ENCODE measurements at regions not wholly inside any gene's neighbourhood (a gene's known extent, or its start where the extent isn't known, plus 50 kb on each side); places are given as distances from the start of the nearest gene placed in this dataset.

DNA sequence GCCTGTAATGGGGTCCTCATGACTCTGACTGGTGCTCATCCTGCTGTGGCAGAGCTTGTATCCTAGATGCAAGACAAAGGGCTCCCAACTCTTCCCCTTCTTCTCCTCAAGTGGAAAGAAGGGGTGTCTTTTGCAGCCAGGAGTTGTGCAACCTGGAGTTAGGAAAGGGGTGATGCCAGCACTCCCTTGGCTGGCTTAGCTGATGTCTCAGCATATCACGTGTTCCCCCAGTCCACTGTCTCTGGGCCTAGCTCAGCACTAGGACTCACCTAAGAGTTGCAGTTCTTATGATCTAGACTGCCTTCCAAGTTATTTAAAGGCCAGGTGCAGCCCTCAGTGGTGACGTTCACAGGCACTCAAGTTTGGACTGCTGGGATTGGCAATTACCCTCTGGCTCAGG lies 146.2 kb upstream of the GORAB start:
- TF ChIP-seq, protein P1, sequence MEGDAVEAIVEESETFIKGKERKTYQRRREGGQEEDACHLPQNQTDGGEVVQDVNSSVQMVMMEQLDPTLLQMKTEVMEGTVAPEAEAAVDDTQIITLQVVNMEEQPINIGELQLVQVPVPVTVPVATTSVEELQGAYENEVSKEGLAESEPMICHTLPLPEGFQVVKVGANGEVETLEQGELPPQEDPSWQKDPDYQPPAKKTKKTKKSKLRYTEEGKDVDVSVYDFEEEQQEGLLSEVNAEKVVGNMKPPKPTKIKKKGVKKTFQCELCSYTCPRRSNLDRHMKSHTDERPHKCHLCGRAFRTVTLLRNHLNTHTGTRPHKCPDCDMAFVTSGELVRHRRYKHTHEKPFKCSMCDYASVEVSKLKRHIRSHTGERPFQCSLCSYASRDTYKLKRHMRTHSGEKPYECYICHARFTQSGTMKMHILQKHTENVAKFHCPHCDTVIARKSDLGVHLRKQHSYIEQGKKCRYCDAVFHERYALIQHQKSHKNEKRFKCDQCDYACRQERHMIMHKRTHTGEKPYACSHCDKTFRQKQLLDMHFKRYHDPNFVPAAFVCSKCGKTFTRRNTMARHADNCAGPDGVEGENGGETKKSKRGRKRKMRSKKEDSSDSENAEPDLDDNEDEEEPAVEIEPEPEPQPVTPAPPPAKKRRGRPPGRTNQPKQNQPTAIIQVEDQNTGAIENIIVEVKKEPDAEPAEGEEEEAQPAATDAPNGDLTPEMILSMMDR (IDR thresholded peaks at IDR 0.05; ENCODE audit: low read depth, low read length), result no peak
- no peak for DNase-seq (ENCODE audit: extremely low read depth, low read depth)

DNA sequence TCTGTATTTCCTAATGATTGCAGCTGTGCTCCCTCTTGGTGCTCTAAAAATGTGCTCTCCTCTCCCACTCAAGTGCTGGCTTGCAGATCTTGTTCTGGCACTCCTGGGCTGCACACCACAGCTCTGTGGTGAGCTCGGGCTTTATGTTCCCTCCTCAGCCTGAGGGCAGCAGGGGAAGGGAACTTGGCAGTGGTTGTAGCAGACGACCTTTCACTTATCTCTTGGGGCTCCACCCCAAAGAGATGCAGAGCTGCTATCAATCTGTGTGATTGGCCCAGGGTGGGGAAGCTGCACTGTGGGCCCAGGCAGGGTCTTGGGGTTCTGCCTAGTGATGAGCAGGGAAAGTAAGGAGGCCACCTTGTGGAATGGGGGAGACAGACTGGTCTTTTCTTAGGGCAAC lies 143.5 kb upstream of the GORAB start:
- TF ChIP-seq, protein P1 (IDR thresholded peaks at IDR 0.05; ENCODE audit: low read depth, low read length), result no peak
- DNase-seq (ENCODE audit: extremely low read depth, low read depth), result no peak

DNA sequence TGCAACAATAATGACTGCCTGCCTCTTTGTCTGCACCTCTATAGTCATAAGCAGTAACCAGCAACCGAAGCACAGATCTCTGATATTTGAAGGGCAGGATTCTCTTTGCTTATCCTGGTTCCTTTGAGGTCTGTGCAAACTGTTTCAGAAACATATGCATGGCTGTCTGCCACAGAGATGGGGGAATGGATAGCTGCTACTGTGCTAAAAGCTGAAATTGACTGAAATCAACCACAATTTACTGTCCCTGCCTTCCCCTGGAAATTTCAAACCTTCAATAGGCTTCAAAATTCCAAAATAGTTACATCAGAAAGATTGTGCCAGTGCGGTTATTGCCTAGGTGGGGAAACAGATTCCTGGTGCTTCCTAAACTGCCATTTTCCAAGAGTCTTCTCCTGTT lies 136.8 kb upstream of the GORAB start:
- DNase-seq (ENCODE audit: extremely low read depth, low read depth), result no peak
- TF ChIP-seq, protein P1 (IDR thresholded peaks at IDR 0.05; ENCODE audit: low read depth, low read length), result no peak

GRCh38 chr1:170397061-170397460 lies 134.9 kb upstream of the GORAB start:
- DNase-seq (ENCODE audit: extremely low read depth, low read depth), result no peak
- TF ChIP-seq, protein P1 (IDR thresholded peaks at IDR 0.05; ENCODE audit: low read depth, low read length), result no peak

- DNase-seq (ENCODE audit: extremely low read depth, low read depth), result no peak
- TF ChIP-seq, protein P1 (IDR thresholded peaks at IDR 0.05; ENCODE audit: low read depth, low read length), result no peak
Observed at GRCh38 chr1:170402476-170403311, 129.3 kb upstream of the GORAB start.

GRCh38 chr1:170407138-170407537 lies 124.8 kb upstream of the GORAB start:
- TF ChIP-seq, protein P1 (IDR thresholded peaks at IDR 0.05; ENCODE audit: low read depth, low read length), result no peak
- DNase-seq (ENCODE audit: extremely low read depth, low read depth), result no peak

DNA sequence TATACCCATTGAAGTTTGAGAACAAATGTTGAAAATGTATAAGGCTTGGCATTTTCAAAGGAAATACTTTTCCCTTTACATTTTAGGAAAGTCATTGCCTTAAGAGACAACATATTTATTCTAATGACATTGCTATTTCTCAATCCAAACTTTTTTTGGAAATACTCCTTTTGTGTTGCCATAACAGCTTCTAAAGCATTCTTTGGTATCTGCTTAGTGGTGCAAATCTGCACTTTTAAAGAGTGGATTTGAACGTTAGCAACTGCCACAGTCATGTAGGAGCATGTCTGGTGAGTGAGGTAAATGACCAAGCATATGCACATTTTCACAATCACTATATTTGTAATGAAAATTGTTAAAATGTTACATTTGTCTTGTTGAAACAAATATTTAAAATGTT lies 124.4 kb upstream of the GORAB start:
- no peak for DNase-seq (ENCODE audit: extremely low read depth, low read depth)
- TF ChIP-seq, protein P1 (IDR thresholded peaks at IDR 0.05; ENCODE audit: low read depth, low read length), result no peak
